Ishikawa (cell line): ENCODE measurements at regions not wholly inside any gene's neighbourhood (a gene's known extent, or its start where the extent isn't known, plus 50 kb on each side); places are given as distances from the start of the nearest gene placed in this dataset.

ENCODE experiments used
- CEBPB ChIP-seq: IDR thresholded peaks from 2 replicates; pipeline ENCODE4 v1.6.1; 2012
- TAF1 ChIP-seq: IDR thresholded peaks from 2 replicates; pipeline ENCODE4 v1.6.1; 2012; ENCODE audit warnings: low read depth, mild to moderate bottlenecking
- USF1 ChIP-seq: IDR thresholded peaks from 2 replicates; pipeline ENCODE4 v1.6.1; 2012

GRCh38 chr5:51860532-51861018 is 477.3 kb downstream of the ISL1 start:
- TF ChIP-seq CEBPB (no peak), USF1 (no peak), TAF1 (no peak)
